ENCODE measurements at regions not wholly inside any gene's neighbourhood (a gene's known extent, or its start where the extent isn't known, plus 50 kb on each side); places are given as distances from the start of the nearest gene placed in this dataset.
"Not testable (repeated sequence)": the region's sequence is repeated elsewhere in the genome, so short reads cannot be mapped to it uniquely, and the experiment has no call there.

- DNase-seq, result not testable (repeated sequence)
These were observed 88.8 kb upstream of the MYLIP start for GRCh38 chr6:16039892-16040627.

- DNase-seq, result no peak
These were observed 89.9 kb upstream of the MYLIP start for GRCh38 chr6:16038938-16039337.

GRCh38 chr6:16035488-16036080 lies 93.3 kb upstream of the MYLIP start:
- no peak for DNase-seq

DNA sequence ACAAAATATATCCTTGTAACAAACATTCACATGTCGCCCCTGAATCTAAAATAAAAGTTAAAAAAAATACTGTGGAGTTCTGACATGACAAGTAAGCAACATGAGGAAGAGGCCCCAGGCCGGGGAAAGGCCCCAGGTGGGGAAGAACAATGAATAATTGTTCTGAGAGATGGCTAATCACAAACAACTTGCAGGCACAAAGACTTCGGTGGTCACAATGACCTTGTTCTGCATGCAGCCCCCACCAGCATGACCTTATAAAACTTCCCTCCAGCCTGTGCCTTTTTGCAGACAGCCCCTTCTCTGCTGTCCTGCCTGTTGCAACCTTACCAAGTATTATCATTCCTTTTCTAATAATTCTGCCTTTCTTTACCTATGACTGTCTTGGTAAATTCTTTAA lies 95.7 kb upstream of the MYLIP start:
- no peak for DNase-seq

- DNase-seq, result no peak
These were observed 97.5 kb upstream of the MYLIP start for GRCh38 chr6:16031278-16031981.

DNA sequence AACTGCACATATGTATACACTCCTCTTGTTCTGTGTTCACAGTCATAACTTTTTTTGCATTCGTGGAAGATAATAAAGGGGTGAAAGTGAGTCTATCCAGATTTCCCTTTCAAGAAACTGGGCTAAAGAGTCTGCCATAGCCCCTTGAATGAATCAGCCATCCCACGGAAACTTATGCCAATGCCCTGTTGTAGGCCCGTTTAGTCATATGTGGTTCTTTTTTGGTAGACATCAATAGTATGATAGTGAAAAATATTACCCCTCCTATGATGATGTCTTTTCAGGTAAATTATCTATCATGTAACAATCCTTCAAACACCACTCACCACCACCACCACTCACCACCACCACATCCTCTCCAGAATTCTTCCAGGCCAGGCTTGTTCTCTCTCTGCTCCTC lies 99.9 kb upstream of the MYLIP start:
- DNase-seq, result no peak

DNA sequence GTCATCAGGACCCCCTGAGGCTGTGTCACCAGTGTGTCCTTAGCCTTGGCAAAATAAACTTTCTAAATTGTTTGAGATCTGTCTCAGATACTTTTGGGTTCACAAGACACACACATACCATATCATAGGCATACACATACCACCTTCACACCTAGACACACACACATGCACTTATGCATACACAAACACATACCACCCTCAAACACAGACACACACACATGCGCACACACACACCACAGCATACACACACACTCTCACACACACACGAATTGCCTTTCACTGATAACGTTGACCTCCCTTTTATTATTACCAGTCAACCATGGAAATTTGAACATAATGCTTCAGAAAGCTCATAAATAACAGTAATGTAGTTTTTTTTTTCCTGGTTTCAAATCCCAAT lies 108.6 kb upstream of the MYLIP start:
- DNase-seq, result no peak

- DNase-seq, result no peak
These were observed 109.4 kb upstream of the MYLIP start for GRCh38 chr6:16019462-16019861.

- DNase-seq, result no peak
These were observed 110.3 kb upstream of the MYLIP start for GRCh38 chr6:16018626-16019025.

DNA sequence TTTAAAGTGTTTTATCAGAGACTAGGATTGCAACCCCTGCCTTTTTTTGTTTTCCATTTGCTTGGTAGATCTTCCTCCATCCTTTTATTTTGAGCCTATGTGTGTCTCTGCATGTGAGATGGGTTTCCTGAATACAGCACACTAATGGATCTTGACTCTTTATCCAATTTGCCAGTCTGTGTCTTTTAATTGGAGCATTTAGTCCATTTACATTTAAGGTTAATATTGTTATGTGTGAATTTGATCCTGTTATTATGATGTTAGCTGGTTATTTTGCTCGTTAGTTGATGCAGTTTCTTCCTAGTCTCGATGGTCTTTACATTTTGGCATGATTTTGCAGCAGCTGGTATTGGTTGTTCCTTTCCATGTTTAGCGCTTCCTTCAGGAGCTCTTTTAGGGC lies 114.6 kb upstream of the MYLIP start:
- not testable (repeated sequence) for DNase-seq

DNA sequence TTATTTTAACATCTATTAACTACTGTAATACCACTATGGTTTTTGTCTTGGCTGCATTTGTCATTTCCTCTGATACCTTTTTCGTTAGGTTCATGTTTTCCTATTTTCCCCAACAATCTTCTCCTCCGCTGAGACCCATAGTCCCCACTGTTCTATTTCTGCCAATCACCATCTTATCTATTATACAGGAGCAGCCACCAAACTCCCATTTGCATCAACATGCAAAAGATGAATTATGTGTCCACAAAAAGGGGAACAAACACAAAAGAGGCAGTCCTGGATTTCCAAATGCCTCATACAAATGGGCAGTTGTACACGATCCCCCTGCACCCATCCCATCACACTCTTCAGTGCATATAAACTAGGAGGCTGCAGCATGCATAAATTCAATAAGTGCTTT lies 121.7 kb upstream of the MYLIP start:
- DNase-seq, result no peak

DNA sequence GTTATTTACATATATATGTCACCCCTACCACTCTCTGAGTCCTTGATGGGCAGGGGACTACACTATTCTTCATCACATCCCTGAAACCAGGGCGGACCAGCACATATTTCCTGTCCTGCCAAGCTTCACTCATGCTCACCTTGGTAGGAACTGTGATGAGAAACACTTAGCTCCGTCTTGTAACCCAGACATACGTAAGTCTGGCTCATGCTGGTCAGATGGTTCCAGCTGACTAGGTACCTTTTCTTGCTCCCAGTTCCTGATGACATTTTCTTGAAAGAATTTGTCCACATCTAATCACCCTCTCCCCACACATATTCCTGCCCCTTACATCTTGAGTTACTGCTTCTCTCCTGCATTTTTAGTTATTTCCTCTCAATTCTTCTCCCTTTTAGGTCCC lies 122.2 kb upstream of the MYLIP start:
- no peak for DNase-seq

GRCh38 chr6:16004934-16005679 lies 123.8 kb upstream of the MYLIP start:
- no peak for DNase-seq

GRCh38 chr6:16003197-16003491 lies 125.7 kb upstream of the MYLIP start:
- no peak for DNase-seq

- no peak for DNase-seq
These were observed 126.3 kb upstream of the MYLIP start for GRCh38 chr6:16002332-16003196.

GRCh38 chr6:16001158-16001557 lies 127.7 kb upstream of the MYLIP start:
- DNase-seq, result no peak

DNA sequence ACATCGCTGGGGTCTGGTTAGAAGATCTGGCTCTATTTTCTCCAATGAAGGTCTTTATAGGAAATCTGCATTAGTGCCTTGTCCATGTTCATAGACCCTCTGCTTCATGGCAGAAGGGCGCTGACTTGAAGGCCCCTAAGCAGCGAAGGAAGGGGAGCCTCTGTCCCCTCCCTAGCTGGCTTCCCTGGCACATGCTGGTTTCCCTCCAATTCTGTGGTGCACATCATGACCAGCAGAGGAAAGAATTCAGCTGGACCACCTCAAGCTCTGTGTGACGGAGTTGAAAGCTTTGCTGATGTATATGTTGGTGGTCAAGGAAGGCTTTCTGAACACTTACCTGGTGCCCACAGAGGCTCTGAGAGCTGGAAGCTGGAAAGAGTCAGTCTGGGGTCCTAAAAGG lies 129.7 kb upstream of the MYLIP start:
- no peak for DNase-seq

GRCh38 chr6:15997586-15998388 lies 131.1 kb upstream of the MYLIP start:
- DNase-seq, result no peak

DNA sequence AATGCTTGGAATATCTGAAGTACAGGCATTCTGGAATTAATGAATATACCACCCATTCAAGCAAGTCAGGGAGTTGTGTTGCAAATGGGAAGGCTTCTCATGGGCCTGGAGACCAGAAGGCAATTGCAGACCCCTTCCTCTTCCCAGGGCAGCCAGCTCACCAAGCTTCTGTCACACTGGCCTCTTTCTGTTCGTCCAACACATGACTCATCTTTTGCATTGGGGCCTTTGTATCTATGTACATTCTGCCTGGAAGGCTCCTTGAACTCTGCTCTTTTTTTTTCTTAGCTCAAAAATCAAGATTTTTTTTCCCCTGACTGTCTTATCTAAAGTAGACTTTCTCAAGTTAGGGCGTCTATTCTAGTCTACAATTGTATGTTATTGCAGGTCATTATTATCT lies 132.9 kb upstream of the MYLIP start:
- DNase-seq, result no peak

DNA sequence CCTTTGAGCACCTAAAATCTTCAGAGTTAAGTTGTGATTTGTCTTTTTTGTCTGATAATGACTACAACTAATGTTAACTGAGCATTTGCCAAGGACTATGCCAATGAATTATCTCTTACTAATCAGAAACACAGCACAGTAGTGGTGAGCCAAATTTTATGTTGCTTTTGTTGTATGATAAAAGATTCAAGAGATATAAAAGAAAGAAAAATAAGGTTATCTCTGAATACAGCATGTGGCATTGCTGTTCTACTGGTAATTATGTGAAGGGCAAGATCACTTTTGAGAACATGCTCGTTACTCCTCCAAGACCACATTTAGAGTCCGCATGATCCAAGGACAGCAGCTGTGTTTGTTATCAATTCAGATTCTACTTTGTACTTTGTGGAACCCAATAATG lies 133.4 kb upstream of the MYLIP start:
- DNase-seq, result no peak

DNA sequence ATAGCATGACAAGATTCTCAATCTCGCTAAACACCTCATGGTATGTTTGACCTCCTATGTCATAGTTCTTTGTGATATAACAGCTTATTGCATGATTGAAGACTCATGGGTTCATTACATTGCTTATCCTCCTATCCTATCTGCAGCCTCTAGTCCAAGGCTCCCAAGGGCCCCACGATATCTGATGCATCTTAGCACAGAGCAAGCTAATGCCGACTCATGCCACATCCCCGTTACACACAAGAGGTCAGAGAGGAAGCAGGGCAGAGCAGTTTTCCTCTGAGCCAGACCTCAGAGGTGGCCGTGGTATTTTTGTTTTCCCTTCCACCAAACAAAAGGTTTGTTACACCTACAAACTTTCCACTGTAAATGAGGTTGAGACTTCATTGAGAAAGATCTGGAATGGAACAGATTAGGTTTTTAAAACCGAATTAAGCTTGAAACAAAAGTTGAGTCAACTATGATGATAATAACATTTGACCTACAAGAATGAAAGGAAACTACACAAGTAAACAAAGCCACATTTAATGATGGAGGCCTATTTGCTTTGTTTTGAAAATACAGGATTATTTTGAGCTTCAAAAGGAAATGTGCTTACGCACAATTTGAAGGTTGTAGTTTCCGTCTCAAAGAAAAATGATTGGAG lies 133.9 kb upstream of the MYLIP start:
- DNase-seq, result no peak

Data from NCI-H82 (cell line).